Adrenal gland (tissue), 9 donors: ENCODE measurements at regions not wholly inside any gene's neighbourhood (a gene's known extent, or its start where the extent isn't known, plus 50 kb on each side); places are given as distances from the start of the nearest gene placed in this dataset.
A peak's percentile ranks its signal among the peaks of the same experiment; 100 is the strongest.

ENCODE experiments used
- DNase-seq, 7 donors: peaks; one replicate each; pipeline ENCODE4 v3.0.0-alpha.2; 2019 to 2020
- H3K27ac ChIP-seq, 5 donors: fragments of 200-600 bp; sonication (generic) in 4 of 5; 1 replicate in 3 of 5; 2 replicates in 2 of 5; pipeline versions ENCODE4 v1.5.1 to v1.8.0; 2016 to 2020; ENCODE audit warnings: mild to moderate bottlenecking in 1 of 5
- H3K27me3 ChIP-seq: fragments of 200-600 bp; 2 replicates; pipeline ENCODE4 v1.8.0; 2021
- H3K36me3 ChIP-seq, 2 donors: fragments of 200-600 bp; replicated peaks in 1 of 2; 1 replicate in 1 of 2; 2 replicates in 1 of 2; pipeline versions ENCODE4 v1.5.1 to v1.8.0; 2018 to 2022
- H3K4me1 ChIP-seq, 2 donors: fragments of 200-600 bp; replicated peaks in 1 of 2; 1 replicate in 1 of 2; 2 replicates in 1 of 2; pipeline versions ENCODE4 v1.5.1 to v1.8.0; 2018 to 2021
- H3K4me3 ChIP-seq, 4 donors: fragments of 200-600 bp; sonication (generic) in 3 of 4; one replicate each; pipeline ENCODE4 v1.5.1; 2016 to 2018
- H3K9me3 ChIP-seq, 3 donors: fragments of 200-600 bp; sonication (generic) in 1 of 3; replicated peaks in 1 of 3; 1 replicate in 2 of 3; 2 replicates in 1 of 3; pipeline versions ENCODE4 v1.5.1 to v1.8.0; 2016 to 2021
- CTCF ChIP-seq, 6 experiments: fragments of 450-650 bp in 4 of 6; fragments of 200-600 bp in 2 of 6; sonication (generic) in 1 of 6; IDR thresholded peaks; 1 replicate in 5 of 6; 2 replicates in 1 of 6; pipeline versions ENCODE4 v1.5.1 to v1.8.0; 2016 to 2021; ENCODE audit warnings: antibody characterized with exemption in 6 of 6, mild to moderate bottlenecking in 2 of 6, moderate library complexity in 1 of 6
- POLR2A ChIP-seq, 2 donors: fragments of 450-650 bp; IDR thresholded peaks; one replicate each; pipeline ENCODE4 v1.6.1; 2017; ENCODE audit warnings: antibody characterized with exemption in 2 of 2, mild to moderate bottlenecking in 2 of 2, moderate library complexity in 1 of 2
- WGBS, 4 donors: extraction: QIAGEN DNeasy Blood & Tissue Kit in 2 of 4; methylation state at CpG; one replicate each; pipeline versions ENCODE4 v1.1.5 to v1.1.7; 2013 to 2017; 5-methylcytosine and 5-hydroxymethylcytosine counted together
- intact Hi-C, 2 donors: fragments of 100-400 bp; cut with DNase I; formaldehyde crosslinking; loops; one replicate each; pipeline versions ENCODE4 v1.14.1 to v1.15.0; 2022 to 2023
- donor health status: healthy with polysubstance abuse.
- donor health status: Bipolar disorder and iron deficiency.
- donor health status: DM: yes; HTN: yes; CAD: no.
- donor health status: DM: no; HTN: no; CAD: no.
- donor health status: DM: no; HTN: no; CAD: no.

DNA sequence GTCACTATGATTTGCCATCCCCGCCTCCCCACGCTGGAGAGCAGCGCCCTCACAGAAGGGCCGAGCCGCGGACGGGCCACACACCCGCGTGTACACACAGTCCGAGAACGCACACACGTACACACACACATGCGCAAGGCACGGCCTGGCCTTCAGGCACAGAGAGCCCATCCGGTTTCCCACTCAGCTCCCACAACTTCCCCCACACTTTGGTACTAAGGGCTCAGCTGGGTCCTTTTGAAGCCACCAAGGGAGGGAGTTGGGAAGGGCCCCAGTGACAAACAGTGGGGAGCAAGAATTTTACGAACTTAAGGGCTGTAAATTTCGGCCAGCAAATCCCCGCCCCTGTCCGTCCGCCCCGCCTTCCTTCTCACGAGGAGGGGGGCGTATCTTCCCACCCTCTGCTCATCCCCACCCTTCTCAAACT is 133.3 kb upstream of the HAND1 start:
- Histone ChIP-seq H3K4me3 (peak overlapping the region in 1 of 4 donors; percentile 38), H3K27me3 (peaks cover 27% of the 10 kb centered on the region), H3K4me1 (peaks cover 10 to 12% of the 10 kb centered on the region in 2 donors), H3K27ac (no peak overlapping the region), H3K9me3 (no peaks in the 10 kb centered on the region), H3K36me3 (no peaks in the 10 kb centered on the region)
- WGBS, 4 donors = 4 to 10% (median 7%) methylated on average over 21 to 23 of the region's 23 CpGs
- DNase-seq = peak in 4 of 7 donors; percentile 21 to 59 (median 26)
- no peak for TF ChIP-seq CTCF (IDR thresholded peaks at IDR 0.05)
- no peak for TF ChIP-seq POLR2A (IDR thresholded peaks at IDR 0.05)
- intact Hi-C loops = no loop called here

DNA sequence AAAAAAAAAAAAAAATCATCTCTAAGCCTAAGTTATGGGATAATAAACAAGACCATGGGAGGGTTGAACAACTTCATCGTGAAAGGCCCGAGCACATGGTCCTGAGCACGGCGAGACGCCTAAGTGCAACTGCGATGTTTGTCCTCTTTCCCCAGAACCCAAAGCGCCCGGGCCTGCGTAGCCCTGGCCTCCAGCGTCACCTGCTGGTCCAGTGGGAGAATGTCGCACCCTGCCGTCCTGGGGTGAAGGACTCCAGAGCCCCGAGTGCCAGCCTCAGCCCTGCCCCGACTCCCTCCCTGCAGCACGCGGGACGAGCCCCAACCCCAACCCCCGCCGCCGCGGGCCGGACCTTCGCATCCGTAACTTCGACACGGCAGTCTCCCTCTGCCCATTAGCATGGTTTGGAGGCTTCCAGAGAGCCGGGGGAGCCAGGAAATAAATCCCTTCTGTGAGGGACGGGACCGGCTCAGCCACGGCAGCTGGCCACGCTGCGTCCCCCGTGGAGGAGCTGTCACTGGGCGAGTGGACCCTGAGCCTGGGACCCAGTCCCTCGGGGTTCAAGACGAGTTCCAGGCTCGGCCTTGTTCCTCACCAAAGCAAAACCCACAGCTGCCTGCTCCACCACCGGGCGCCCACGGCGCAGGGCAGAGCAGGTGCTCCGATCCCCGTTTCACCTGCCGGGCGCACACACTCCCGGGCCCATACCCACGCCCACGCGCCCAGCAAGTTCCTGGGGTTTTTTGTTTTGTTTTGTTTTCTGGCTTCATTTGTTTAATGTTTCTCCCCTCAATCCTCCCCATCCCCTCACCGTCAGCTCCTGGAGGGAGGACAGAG is 132.5 kb upstream of the HAND1 start:
- Histone ChIP-seq H3K27me3 (peaks cover 27% of the 10 kb centered on the region), H3K27ac (no peak overlapping the region), H3K36me3 (no peaks in the 10 kb centered on the region), H3K4me3 (peak overlapping the region in 2 of 4 donors; percentile 22 to 38), H3K4me1 (peaks cover 10 to 12% of the 10 kb centered on the region in 2 donors), H3K9me3 (no peaks in the 10 kb centered on the region)
- TF ChIP-seq CTCF (IDR thresholded peaks at IDR 0.05) = peak; percentile 76 to 95 (median 87)
- TF ChIP-seq POLR2A (IDR thresholded peaks at IDR 0.05) = no peak
- intact Hi-C loops = no loop called here
- DNase-seq = peak; percentile 64 to 90 (median 83)
- 2 to 3% (median 2%) methylated on average over 17 to 50 of the region's 50 CpGs for WGBS, 4 donors

DNA sequence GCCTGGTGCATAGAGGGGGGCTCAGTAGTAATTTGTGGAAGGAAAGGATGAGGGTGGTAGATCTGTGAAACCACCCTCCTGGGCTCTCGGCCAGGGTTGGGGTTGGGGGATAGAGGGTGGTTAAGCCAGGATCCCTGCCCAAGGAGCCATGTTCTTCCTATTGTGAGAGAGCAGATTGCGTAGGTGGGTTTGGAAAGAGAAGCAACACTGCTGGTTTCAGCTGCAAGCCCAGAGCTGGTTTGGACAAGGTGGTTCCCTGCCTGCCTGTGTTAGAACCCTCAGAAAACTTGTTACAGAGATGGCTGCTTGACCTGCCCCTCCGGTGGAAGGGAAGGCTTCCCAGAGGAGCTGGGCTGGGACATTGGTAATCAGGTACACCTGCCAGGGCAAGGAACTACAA is 131.2 kb upstream of the HAND1 start:
- Histone ChIP-seq H3K9me3 (no peaks in the 10 kb centered on the region), H3K36me3 (no peaks in the 10 kb centered on the region), H3K27ac (no peak overlapping the region), H3K27me3 (peaks cover 27% of the 10 kb centered on the region), H3K4me1 (peaks cover 10 to 15% of the 10 kb centered on the region in 2 donors), H3K4me3 (no peak overlapping the region)
- 64 to 79% (median 70%) methylated on average over 3 of the region's 3 CpGs for WGBS, 4 donors
- intact Hi-C loops = loop anchor here (5.0 kb wide), 1 partner anchor 142 kb away; no protein-coding TSS in a partner anchor
- DNase-seq = no peak
- TF ChIP-seq POLR2A (IDR thresholded peaks at IDR 0.05) (no peak), CTCF (IDR thresholded peaks at IDR 0.05) (no peak)

DNA sequence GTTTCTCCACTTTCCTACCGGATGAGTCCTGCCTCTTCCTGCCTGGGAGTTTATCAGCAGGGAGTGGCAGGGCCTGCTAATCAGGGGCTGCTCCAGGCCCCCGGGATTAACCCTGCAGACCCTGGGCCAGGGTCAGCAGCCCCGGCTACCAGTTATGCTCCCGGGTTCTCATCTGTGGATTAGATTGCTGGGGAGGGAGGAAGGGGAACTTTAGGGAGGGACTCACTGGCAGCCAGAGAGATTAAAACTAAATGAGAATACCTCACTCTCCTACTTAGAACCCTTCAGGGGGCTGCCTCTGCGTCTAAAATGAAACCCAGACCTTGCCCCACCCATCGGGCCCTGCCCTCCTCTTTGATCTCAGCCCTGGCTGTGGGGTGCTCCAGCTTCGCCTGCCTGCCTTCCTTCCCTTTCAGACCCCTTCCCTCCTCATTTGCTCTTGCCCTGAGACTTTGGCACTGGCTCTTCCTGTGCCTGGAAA is 130.5 kb upstream of the HAND1 start:
- TF ChIP-seq POLR2A (IDR thresholded peaks at IDR 0.05) = no peak
- Histone ChIP-seq H3K27me3 (peaks cover 27% of the 10 kb centered on the region), H3K36me3 (no peaks in the 10 kb centered on the region), H3K4me3 (no peak overlapping the region), H3K9me3 (no peaks in the 10 kb centered on the region), H3K4me1 (peaks cover 10 to 19% of the 10 kb centered on the region in 2 donors), H3K27ac (no peak overlapping the region)
- intact Hi-C loops = loop anchor here (5.0 kb wide), 1 partner anchor 141 kb away; no protein-coding TSS in a partner anchor
- DNase-seq = no peak
- 48 to 53% (median 52%) methylated on average over 5 to 7 of the region's 7 CpGs for WGBS, 4 donors
